GDM1 (cell line): ENCODE measurements at regions not wholly inside any gene's neighbourhood (a gene's known extent, or its start where the extent isn't known, plus 50 kb on each side); places are given as distances from the start of the nearest gene placed in this dataset.

Experiments
- DNase-seq: peaks from one replicate; lab custom pipeline; 2025; lab: John Stamatoyannopoulos, UW

- DNase-seq = no peak
Measured at GRCh38 chr20:60274717-60275116, 316.5 kb downstream of the CDH26 start.

GRCh38 chr20:60281295-60281694 lies 323.1 kb downstream of the CDH26 start:
- DNase-seq = no peak

- DNase-seq = no peak
Measured at GRCh38 chr20:60283281-60283680, 325.1 kb downstream of the CDH26 start.

- DNase-seq = no peak
Measured at GRCh38 chr20:60286764-60287163, 328.5 kb downstream of the CDH26 start.

GRCh38 chr20:60288945-60289344 lies 330.7 kb downstream of the CDH26 start:
- no peak for DNase-seq

GRCh38 chr20:60292001-60292520 lies 333.8 kb downstream of the CDH26 start:
- DNase-seq = peak; percentile 50

- DNase-seq = peak; percentile 34
Measured at GRCh38 chr20:60294632-60295031, 336.4 kb downstream of the CDH26 start.

GRCh38 chr20:60295214-60295613 lies 337.0 kb downstream of the CDH26 start:
- DNase-seq = no peak

- DNase-seq = no peak
Measured at GRCh38 chr20:60297649-60298048, 339.4 kb downstream of the CDH26 start.

- DNase-seq = no peak
Measured at GRCh38 chr20:60298647-60299046, 340.4 kb downstream of the CDH26 start.

GRCh38 chr20:60299951-60300350 lies 341.7 kb downstream of the CDH26 start:
- DNase-seq = no peak

GRCh38 chr20:60300374-60300773 lies 342.2 kb downstream of the CDH26 start:
- DNase-seq = no peak

- DNase-seq = no peak
Measured at GRCh38 chr20:60302875-60303274, 344.7 kb downstream of the CDH26 start.

- no peak for DNase-seq
Measured at GRCh38 chr20:60304026-60304590, 345.9 kb downstream of the CDH26 start.

- no peak for DNase-seq
Measured at GRCh38 chr20:60304931-60305330, 346.7 kb downstream of the CDH26 start.

GRCh38 chr20:60306105-60306504 lies 347.9 kb downstream of the CDH26 start:
- no peak for DNase-seq

GRCh38 chr20:60306551-60306950 lies 348.3 kb downstream of the CDH26 start:
- no peak for DNase-seq

- no peak for DNase-seq
Measured at GRCh38 chr20:60310560-60311349, 352.5 kb downstream of the CDH26 start.

- no peak for DNase-seq
Measured at GRCh38 chr20:60313191-60313590, 355.0 kb downstream of the CDH26 start.

GRCh38 chr20:60313614-60314013 lies 355.4 kb downstream of the CDH26 start:
- DNase-seq = no peak

GRCh38 chr20:60314727-60315126 lies 356.5 kb downstream of the CDH26 start:
- no peak for DNase-seq

- DNase-seq = no peak
Measured at GRCh38 chr20:60316476-60317158, 358.4 kb downstream of the CDH26 start.

- no peak for DNase-seq
Measured at GRCh38 chr20:60317401-60317800, 359.2 kb downstream of the CDH26 start.
